GM21390 (cell line): ENCODE measurements at regions not wholly inside any gene's neighbourhood (a gene's known extent, or its start where the extent isn't known, plus 50 kb on each side); places are given as distances from the start of the nearest gene placed in this dataset.
"Not testable (repeated sequence)": the region's sequence is repeated elsewhere in the genome, so short reads cannot be mapped to it uniquely, and the experiment has no call there.

Experiments
- ATAC-seq: cut with Tn5 transposase; IDR thresholded peaks from one replicate; pipeline ENCODE4 v1.9.1; 2021; ENCODE audit not compliant: unreplicated experiment

GRCh38 chr2:54065411-54065810 is 50.0 kb upstream of the ACYP2 start:
- ATAC-seq, result no peak

GRCh38 chr2:54063967-54064535 is 51.4 kb upstream of the ACYP2 start:
- ATAC-seq, result no peak

- ATAC-seq, result no peak
These were observed 53.0 kb upstream of the ACYP2 start for GRCh38 chr2:54062401-54062800.

- no peak for ATAC-seq
These were observed 54.1 kb upstream of the ACYP2 start for GRCh38 chr2:54061272-54061671.

DNA sequence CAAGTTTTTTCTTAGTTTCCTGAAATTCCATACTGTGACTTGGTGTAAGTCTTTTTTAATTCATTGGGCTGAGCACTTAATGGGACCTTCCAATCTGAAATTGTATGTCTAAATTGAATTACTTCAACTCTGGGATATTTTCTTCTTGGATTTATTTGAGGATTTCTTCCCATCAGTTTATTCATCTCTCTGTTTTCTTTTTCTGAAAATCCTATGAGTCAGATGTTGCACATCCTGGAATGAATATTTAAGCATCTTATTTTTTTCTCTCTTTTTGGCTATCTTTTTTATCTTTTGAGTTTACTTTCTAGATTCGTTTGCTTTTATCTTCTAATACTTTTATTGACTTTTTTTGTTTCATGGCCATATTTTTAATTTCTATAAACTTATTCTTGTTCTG is 55.4 kb upstream of the ACYP2 start:
- ATAC-seq, result no peak

GRCh38 chr2:54059504-54059903 is 55.9 kb upstream of the ACYP2 start:
- ATAC-seq, result no peak

- no peak for ATAC-seq
These were observed 57.0 kb upstream of the ACYP2 start for GRCh38 chr2:54058449-54058848.

DNA sequence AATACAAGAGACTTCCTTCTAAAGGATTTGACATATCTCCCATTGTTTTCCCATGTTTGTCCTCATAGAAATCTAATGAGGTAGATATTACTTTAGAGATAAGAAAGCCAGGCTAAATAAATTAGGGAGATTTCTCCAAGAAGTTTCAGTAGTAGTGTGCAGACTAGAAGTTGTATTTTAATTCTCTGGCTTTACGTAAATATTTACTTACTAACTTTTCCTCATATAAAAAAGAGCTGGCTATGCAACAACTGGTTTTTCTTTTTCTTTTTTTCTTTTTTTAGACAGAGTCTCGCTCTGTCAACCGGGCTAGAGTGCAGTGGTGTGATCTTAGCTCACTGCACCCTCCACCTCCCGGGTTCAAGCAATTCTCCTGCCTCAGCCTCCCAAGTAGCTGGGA is 60.6 kb upstream of the ACYP2 start:
- no peak for ATAC-seq

- peak; percentile 82 for ATAC-seq
These were observed 61.1 kb upstream of the ACYP2 start for GRCh38 chr2:54054271-54054670.

DNA sequence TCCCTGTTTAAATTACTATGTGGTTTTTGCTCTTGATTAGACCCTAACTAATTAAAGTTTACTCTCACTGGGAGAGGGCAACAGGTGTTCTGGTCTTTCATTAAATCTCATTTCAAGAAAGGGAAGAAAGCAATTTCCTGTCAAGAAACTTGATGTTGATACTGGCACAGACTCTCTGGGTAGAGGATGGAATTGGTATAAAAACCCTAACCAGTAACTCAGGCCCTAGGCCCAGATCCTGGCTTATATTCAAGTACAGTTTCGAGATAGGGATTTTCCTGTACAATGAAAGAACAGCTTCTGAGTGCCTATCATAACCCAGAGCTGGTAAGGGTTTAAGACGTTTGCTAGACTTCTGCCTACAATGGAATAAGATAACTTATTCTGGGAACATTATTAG is 61.6 kb upstream of the ACYP2 start:
- ATAC-seq, result peak; percentile 46

DNA sequence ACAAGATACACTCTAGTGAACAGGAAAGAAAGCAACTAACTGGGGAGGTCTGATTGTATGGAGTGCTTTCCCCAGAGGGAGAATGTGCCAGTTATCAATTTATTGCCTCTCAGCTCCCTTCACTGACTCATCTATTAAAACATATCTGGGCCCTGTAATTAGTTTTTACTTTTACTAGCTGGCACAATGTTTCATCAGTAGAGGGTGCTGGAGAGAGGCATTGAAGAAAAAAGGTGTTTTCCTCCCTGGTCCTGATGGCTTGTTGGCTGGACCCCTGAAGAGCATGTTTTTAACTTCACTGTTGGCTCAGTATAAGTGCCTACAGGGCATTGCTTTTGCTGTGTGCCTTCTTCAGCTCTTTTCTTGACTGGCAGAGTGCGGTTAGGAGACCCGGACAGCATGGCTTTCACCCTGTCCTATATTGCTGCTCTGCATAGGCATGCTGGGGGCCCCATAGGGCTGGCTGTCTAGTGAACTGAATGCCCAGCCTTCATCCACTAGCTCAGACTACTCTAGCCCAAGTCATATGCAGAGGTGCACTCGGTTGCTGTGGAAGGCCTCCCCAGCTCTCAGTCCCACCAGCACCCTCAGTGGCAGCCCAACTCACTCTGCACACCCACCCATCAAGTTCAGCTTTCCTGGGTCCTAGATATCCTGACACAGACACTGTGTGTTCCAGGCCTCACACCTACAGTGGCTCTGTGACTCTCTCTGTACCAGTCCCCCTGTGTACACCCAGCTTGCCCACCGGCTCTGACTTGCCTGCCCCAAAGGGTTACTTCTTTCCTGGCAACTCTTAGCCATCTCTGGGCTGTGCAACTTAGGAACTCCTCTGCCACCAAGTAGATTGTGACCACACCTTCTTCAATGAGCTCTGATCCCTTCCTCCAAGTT is 62.3 kb upstream of the ACYP2 start:
- ATAC-seq, result peak; percentile 5

GRCh38 chr2:54050445-54050844 is 65.0 kb upstream of the ACYP2 start:
- no peak for ATAC-seq

- no peak for ATAC-seq
These were observed 66.0 kb upstream of the ACYP2 start for GRCh38 chr2:54049365-54049764.

DNA sequence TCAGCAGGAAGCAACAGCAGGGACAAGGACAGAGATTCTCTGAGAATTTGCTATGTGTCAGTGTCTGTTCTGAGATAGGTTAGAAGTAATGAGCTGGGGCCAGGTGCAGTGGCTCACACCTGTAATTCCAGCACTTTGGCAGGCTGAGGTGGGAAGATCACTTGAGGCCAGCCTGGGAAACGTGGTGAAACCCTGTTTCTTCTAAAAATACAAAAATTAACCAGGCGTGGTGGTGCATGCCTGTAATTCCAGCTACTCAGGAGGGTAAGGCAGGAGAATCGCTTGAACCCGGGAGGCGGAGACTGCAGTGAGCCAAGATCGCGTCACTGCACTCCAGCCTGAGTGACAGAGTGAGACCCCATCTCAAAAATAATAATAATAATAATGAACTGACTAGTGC is 66.5 kb upstream of the ACYP2 start:
- ATAC-seq, result not testable (repeated sequence)

DNA sequence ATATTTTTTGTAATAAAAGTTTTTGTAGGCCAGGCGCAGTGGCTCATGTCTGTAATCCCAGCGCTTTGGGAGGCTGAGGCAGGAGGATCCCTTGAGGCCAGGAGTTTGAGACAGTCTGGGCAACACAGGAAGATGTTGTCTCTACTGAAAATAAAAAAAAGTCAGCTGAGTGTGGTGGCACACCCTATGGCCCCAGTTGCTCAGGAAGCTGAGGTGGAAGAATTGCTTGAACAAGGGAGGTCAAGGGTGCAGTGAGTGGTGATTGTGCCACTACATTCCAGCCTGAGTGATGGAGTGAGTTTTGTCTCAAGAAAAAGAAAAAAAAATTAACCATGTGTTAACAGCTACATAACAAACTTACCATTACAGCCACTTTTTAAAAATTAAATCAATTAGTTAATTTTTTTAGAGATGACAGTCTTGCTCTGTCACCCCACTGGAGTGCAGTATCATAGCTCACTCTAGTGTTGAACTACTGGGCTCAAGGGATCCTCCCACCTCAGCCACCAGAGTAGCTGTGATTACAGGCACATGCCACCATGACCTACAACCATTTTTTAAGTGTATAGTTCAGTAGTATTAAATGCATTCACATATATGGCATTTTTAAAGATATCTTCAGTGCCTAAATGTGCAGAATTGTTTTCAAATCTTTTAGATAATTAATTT is 67.2 kb upstream of the ACYP2 start:
- ATAC-seq, result no peak

DNA sequence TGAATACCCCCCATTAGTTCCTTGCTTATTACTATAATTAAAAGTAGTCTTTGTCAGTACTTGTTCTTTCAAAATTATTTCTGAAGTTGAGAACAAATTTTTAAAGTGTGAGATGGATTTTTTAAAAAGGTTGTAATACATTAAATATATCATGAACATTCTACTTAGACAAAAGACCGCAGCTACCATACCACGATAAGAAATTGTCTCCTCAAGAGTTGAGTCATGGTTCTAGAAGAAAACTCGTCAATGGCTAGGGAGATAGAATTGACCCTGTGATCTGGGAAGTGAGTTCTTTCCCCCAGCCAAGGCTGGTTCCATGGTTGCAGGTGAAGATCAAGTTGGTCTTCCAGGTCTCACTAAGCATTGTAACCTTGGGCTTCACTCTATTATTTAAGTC is 67.8 kb upstream of the ACYP2 start:
- ATAC-seq, result no peak

- ATAC-seq, result no peak
These were observed 68.3 kb upstream of the ACYP2 start for GRCh38 chr2:54047091-54047490.

DNA sequence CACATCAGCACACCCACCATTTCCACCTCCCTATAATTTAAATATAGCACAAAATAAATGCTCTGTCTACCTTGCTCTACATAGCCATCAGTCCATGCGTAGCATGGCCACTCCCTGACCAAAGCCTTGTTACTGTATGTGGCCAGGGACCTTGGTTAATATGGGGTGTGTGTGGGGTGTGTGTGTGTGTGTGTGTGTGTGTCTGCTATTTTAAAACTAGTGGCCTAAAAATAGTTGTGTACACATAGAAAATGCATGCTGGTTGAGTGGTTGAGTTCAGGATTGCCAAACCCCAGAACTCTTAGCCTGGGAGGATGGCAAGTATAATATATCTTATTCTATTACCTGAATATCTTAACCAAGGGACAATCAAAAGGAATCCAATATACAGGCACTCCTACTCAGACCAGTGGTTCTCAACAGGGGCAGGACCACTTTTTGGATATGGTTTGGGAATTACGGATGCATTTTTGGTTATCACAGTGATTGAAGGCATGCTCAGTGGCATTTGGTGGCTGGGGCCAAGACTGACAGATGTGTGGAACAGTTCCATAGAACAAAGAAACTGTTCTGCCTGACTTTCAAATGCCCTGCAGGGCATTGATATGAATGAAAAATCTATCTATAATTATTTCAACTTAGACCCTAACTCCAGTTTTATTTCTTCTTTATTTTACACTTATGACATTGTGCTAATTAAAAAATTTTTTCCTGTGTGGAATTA is 72.3 kb upstream of the PSME4 start:
- no peak for ATAC-seq

- ATAC-seq, result no peak
These were observed 71.5 kb upstream of the PSME4 start for GRCh38 chr2:54042341-54042740.

DNA sequence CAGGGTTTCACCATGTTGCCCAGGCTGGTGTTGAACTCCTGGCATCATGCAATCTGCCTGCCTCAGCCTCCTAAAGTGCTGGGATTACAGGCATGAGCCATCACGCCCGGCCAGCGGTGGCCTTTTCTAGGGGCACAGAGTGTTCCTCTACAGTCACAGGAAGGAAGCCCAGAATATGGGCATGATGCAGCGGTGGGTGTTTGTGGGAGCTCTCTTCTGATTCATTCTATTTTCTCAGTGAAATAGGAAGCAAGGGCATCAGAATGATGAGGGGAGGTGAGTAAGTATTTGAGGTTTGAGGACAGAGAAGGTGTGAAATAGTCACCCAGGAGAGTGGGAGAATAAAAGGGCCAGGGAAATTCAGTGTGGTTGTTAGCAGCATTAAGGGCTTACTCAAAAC is 70.3 kb upstream of the PSME4 start:
- ATAC-seq, result no peak

DNA sequence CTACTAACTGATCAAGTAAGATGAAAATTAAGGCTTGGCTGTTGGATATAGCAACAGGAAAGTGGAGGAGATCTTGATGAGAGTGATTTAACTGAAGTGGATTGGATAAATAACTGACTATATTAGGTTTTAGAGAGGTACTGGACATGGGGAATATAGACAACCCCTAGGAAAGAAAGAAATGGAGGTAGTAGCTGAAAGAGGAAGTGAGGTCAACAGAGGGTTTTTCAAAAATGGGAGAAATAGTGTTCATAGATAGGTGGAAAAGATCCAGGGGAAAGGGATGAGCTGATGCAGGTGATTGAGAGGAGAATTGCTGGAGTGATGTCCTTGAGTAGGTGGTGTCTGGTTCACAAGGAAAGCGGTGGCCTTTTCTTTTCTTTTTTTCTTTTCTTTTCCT is 69.9 kb upstream of the PSME4 start:
- no peak for ATAC-seq

DNA sequence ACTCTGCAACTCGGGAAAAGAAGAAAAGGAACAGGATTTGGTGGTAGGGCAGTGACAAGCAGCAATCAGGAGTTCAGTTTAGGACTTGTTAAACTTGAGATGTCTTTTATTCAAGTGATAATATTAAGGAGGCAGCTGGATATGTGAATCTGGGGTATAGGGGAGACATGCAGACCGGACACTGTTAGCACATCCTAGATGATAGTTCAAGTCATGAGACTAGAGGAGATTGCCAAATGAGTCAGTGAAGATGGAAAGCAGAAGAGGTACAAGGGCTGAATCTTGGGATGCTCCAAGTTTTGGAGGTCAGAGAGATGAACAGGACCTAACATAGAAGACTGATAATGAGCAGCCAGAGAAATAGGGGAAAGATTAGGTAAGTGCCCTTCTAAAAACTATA is 69.5 kb upstream of the PSME4 start:
- ATAC-seq, result no peak
